Neuron (in vitro differentiated cells): ENCODE measurements at regions not wholly inside any gene's neighbourhood (a gene's known extent, or its start where the extent isn't known, plus 50 kb on each side); places are given as distances from the start of the nearest gene placed in this dataset.

ENCODE experiments used
- H2AFZ ChIP-seq: one replicate; pipeline ENCODE4 v1.6.1; 2013; ENCODE audit warnings: low read depth, mild to moderate bottlenecking, inconsistent platforms, low read length, moderate library complexity
- H3K27me3 ChIP-seq: one replicate; pipeline ENCODE4 v1.6.1; 2013; ENCODE audit warnings: low read length; ENCODE audit not compliant: insufficient read depth
- H3K36me3 ChIP-seq: one replicate; pipeline ENCODE4 v1.6.1; 2013; ENCODE audit warnings: low read length; ENCODE audit not compliant: insufficient read depth
- H3K4me1 ChIP-seq: one replicate; pipeline ENCODE4 v1.6.1; 2013; ENCODE audit warnings: low read length; ENCODE audit not compliant: insufficient read depth
- H3K4me3 ChIP-seq: 2 replicates; pipeline ENCODE4 v1.5.1; 2013; ENCODE audit warnings: mild to moderate bottlenecking, low read length, moderate library complexity
- H3K9me3 ChIP-seq: one replicate; pipeline ENCODE4 v1.6.1; 2013; ENCODE audit warnings: low read length

DNA sequence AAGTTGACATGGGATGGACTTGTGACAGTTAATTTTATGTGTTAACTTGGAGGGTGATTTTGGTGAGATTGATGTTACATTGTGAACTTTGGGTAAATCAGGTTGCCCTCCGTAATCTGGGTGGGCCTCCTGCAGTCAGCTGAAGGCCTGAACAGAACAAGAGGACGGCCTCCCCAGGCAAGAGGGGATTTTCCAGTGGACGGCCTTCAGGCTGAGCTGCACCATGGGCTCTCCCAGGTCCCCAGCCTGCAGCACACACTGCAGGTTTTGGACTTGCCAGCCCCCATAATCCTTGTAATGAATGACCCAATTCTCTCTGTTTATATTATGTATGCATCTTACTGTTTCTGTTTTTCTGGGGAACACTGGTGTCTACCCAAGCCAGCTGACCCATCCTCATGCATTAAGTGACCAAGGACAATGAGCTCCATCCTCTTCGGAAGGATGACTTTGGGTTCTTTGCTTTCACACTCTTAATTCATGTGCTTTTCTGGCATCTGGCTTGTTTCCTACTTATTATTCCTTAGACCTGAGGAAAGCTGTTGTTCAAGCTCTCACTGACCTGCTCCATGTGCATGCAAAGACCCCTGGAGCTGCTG lies 64.2 kb downstream of the DACT2 start:
- no peaks in the 10 kb centered on the region for H3K27me3 ChIP-seq
- H2AFZ ChIP-seq, result no peak overlapping the region
- no peaks in the 10 kb centered on the region for H3K4me1 ChIP-seq
- H3K4me3 ChIP-seq, result no peak overlapping the region
- peaks cover 7% of the 10 kb centered on the region for H3K9me3 ChIP-seq
- no peaks in the 10 kb centered on the region for H3K36me3 ChIP-seq

DNA sequence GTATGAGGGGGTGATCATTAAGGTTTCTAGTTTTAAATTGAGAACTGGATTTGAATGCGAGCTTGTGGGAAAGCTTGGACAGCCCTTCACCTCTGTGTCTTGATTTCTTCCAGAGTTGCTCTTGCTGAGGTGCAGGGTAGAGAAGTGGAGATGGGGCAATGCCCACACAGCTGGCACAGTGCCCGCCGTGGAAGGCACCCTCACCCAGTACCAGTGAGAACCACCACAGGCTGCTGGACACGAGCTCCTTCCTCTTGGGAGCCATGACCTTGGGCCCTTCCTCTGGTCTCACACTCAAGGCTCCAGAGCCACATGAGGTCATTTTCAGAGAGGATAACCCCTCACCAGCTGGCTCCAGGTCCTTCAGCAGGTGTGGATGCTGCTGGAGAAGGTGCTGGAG lies 67.3 kb downstream of the DACT2 start:
- no peaks in the 10 kb centered on the region for H3K36me3 ChIP-seq
- H3K27me3 ChIP-seq, result no peaks in the 10 kb centered on the region
- H3K4me1 ChIP-seq, result no peaks in the 10 kb centered on the region
- no peak overlapping the region for H3K4me3 ChIP-seq
- H2AFZ ChIP-seq, result no peak overlapping the region
- peaks cover 7% of the 10 kb centered on the region for H3K9me3 ChIP-seq

DNA sequence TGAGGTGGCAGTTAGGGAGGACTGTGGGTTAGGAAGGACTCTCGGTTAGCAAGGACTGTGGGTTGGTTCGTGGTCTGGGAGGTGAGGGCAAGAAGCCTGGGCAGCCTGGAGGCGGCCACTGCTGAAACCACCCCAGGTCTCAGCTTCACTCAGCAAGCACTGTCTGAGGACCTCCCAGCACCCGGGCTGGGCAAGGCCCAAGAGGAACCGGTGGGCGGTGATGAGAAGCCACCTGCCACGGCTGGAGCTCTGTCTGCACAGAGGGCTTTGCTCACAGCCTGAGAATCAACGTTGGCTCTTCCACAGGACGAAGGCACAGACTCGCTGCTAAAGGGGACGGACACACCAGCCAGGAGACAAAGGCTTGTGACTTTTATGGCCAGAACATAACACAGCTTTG lies 69.3 kb downstream of the DACT2 start:
- H2AFZ ChIP-seq, result no peak overlapping the region
- peaks cover 3% of the 10 kb centered on the region for H3K9me3 ChIP-seq
- H3K27me3 ChIP-seq, result no peaks in the 10 kb centered on the region
- no peak overlapping the region for H3K4me3 ChIP-seq
- H3K36me3 ChIP-seq, result no peaks in the 10 kb centered on the region
- no peaks in the 10 kb centered on the region for H3K4me1 ChIP-seq

DNA sequence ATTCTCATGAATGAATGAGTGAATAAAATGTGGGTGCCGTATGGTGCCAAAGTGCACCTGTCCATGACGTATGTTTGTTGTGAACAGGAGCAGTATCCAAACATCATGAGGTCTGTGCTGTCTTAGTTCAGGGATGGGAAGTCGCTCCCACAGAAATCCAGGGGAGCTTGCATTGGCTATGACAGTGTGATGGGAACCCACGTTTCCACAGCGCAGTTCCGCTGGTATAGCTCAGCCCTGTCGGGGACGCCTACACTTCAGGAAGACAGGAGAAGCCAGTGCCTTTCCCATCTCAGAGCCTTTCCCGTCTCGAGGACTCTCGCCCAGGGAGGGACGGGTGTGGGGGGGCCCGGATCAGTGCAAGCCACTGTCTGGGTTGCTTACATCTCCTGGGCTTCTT lies 69.8 kb downstream of the DACT2 start:
- no peak overlapping the region for H3K4me3 ChIP-seq
- peaks cover 2% of the 10 kb centered on the region for H3K9me3 ChIP-seq
- no peaks in the 10 kb centered on the region for H3K4me1 ChIP-seq
- no peaks in the 10 kb centered on the region for H3K36me3 ChIP-seq
- no peak overlapping the region for H2AFZ ChIP-seq
- H3K27me3 ChIP-seq, result no peaks in the 10 kb centered on the region

DNA sequence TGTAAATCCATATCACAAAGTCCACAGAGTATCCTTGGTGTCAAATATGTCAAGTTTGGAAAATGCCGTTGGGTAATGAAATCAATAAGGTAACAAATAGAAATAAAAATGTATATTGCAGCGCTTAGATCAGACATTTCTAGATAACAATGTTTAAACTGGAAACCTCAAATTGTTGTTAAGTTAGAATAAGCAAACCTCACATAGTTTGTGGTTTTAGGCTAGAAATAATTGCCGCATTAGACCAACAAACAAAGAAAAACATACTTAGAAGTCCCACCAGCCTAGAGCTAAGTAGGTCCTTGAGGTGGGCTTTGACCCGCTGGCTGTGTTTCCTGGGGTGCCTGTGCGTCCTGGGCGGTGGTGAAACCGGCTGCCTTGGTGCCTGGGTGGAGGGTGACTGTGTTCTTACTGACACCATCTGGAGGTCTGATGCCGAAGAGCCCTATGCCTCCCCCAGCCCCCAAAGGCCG lies 71.4 kb downstream of the DACT2 start:
- no peak overlapping the region for H2AFZ ChIP-seq
- no peaks in the 10 kb centered on the region for H3K27me3 ChIP-seq
- H3K9me3 ChIP-seq, result no peaks in the 10 kb centered on the region
- peaks cover 13% of the 10 kb centered on the region for H3K4me1 ChIP-seq
- H3K4me3 ChIP-seq, result no peak overlapping the region
- no peaks in the 10 kb centered on the region for H3K36me3 ChIP-seq

DNA sequence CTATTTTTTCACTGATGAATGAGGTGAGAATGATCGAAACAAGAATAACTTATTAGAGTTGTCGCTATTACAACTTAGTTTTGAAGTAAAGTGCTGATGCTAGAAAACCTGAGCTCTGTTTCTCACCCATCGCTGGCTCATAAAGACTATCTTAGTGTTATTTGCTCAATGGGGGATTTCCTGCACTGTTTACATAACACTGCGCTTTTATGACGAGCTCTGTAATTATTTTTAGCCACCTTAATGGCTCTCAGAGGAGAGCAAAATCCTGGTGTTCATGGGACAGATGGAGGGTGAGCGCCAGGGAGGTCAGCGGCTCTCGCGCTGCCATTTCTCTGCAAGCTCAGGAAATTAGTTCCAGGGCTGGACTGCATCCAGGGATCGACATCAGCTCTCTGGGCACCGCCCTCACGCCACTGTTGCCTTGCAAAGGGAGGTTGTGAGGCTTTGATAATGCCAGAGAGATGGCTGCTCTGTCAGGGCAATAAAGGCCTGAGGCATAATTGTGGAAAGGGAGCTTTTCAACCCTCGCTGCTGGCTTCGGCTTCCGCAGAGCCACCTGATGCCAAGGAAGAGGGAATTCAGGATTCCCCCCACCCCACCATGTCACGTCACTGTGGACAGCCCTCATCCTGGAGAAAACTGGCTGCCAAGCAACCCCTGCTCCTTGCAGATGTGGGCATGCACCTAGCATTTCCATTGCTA lies 72.0 kb downstream of the DACT2 start:
- Histone ChIP-seq H3K4me3 (no peak overlapping the region), H3K9me3 (no peaks in the 10 kb centered on the region), H3K36me3 (no peaks in the 10 kb centered on the region), H3K4me1 (peaks cover 19% of the 10 kb centered on the region), H3K27me3 (no peaks in the 10 kb centered on the region), H2AFZ (no peak overlapping the region)

DNA sequence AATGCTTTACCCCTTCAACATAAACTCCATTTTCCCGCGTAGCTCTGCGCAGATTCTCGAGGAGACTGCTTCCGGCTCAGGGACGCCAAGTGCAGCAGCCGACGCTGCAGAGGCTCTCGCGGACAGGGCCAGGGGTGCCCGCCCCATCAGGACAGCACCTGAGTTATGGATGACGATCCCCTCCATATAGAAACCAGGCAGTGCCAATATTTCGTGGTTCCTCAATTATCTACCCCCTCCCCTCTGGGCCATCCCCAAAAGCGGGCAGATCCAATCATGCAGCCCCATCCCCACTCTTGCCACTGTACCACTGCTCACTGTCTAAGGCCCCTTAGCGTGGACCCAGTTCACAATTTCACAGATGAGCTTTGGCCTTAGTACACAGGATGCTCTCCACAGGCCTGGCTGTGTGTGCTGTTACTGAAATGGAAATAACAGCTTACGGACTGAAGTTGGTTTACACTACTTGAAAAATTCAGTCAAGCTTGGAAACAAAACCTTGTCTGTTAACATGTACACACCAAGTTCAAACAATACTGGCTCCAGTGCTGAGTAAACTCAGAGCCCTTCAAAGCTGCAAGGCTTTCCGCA lies 74.5 kb downstream of the DACT2 start:
- no peak overlapping the region for H3K4me3 ChIP-seq
- H3K9me3 ChIP-seq, result no peaks in the 10 kb centered on the region
- no peaks in the 10 kb centered on the region for H3K27me3 ChIP-seq
- H3K36me3 ChIP-seq, result no peaks in the 10 kb centered on the region
- peaks cover 21% of the 10 kb centered on the region for H3K4me1 ChIP-seq
- no peak overlapping the region for H2AFZ ChIP-seq

DNA sequence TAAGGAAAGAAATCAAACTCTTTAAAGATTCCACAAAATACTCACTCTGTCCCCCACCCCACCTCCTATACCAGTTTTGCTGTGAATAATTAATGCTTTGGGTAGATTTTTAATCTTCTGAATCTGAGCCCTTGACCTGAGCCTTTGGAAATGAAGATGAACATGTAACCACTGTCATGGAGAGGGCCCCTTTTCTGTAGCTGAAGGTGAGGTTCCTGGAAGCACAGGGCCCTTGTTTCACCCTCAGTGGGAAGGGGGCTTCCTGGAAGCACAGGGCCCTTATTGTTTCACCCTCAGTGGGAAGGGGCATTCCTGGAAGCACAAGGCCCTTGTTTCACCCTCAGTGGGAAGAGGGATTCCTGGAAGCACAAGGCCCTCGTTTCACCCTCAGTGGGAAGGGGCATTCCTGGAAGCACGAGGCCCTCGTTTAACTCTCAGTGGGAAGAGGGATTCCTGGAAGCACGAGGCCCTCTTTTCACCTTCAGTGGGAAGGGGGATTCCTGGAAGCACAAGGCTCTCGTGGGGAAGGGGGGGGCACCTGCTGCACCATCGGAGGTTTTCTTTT lies 75.7 kb downstream of the DACT2 start:
- Histone ChIP-seq H3K36me3 (no peaks in the 10 kb centered on the region), H3K4me1 (peaks cover 21% of the 10 kb centered on the region)

DNA sequence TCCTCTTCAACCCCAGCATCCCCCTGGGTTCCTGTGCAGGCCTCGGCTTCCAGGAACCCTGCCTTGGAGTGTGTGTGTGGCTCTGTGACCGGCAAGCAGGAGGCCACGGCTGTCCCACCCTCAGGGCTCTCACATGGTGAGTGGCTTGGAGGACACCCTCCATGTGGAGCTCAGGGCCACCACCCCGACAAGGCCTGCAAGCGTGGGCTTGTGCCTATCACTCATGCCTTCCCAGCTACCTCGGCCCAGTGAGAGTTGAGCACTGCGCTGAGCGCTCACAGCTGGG lies 76.7 kb downstream of the DACT2 start:
- H3K36me3 ChIP-seq, result no peaks in the 10 kb centered on the region
- H2AFZ ChIP-seq, result no peak overlapping the region
- no peak overlapping the region for H3K4me3 ChIP-seq
- no peaks in the 10 kb centered on the region for H3K9me3 ChIP-seq
- H3K4me1 ChIP-seq, result peaks cover 21% of the 10 kb centered on the region
- H3K27me3 ChIP-seq, result no peaks in the 10 kb centered on the region

More for the DNA sequence above, 75.7 kb downstream of the DACT2 start:
- Histone ChIP-seq H3K27me3 (no peaks in the 10 kb centered on the region), H3K9me3 (no peaks in the 10 kb centered on the region), H3K4me3 (no peak overlapping the region), H2AFZ (no peak overlapping the region)

DNA sequence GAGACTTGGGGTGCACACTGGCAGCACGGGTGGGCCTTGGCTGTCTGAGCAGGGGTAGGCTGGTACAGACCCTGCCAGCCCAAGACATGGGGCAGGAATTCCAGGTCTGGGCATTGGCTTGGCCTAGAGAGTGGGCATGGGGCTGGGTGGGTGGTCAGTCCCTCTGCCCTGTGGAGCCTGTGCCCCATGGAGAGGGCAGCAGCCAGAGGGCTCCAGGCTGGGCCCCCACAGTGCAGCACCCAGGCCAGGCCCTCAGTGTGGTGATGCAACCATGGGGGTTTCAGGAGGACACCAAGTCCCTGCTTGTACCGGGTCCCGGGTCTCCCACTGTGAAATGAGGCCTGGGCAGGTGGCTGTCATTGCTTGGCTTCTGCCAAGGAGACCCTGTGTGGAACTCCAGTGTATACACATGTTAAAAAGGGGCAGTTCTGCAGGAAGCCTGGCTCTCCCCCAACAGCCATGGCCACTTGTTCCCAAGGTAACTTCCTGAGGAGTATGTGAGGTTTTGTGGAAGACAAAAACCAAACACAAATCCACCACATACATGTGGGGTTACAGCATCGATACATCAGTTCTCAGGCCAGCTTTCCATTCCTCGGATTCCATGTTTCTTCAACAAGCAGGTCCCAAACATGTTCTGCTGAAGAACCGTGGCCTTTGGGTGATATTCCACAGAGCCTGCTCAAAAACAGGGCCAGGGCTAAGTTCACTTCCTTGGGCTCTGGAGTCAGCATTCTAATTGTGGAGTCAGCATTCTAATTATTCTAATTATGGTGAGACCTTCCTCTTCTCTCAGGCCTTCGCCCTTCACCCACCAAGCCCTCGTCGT lies 77.3 kb downstream of the DACT2 start:
- H3K4me1 ChIP-seq, result peaks cover 21% of the 10 kb centered on the region
- H3K9me3 ChIP-seq, result no peaks in the 10 kb centered on the region
- H3K36me3 ChIP-seq, result no peaks in the 10 kb centered on the region
- no peak overlapping the region for H3K4me3 ChIP-seq
- no peak overlapping the region for H2AFZ ChIP-seq
- no peaks in the 10 kb centered on the region for H3K27me3 ChIP-seq

DNA sequence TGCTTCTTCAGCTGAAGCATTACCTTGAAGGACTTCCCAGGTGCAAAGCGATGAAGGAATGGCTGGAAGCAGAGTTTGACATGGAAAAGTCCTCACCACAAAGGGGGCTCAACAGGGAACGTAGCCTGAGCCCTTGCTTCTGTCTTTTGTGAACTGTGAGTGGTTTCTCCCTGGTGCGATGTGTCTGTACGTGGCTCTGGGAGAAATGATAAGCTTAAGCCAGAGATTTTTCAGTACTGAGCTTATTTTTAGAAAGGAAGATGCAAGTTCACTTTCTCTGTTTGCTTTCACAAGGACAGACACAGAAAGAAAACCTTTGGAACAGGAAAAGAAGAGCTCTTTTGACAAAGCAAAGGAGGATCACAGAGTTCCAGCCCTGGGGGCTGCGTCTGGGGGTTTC lies 79.4 kb downstream of the DACT2 start:
- Histone ChIP-seq H3K27me3 (no peaks in the 10 kb centered on the region), H3K4me3 (no peak overlapping the region), H2AFZ (no peak overlapping the region), H3K36me3 (no peaks in the 10 kb centered on the region), H3K9me3 (no peaks in the 10 kb centered on the region), H3K4me1 (peaks cover 21% of the 10 kb centered on the region)

DNA sequence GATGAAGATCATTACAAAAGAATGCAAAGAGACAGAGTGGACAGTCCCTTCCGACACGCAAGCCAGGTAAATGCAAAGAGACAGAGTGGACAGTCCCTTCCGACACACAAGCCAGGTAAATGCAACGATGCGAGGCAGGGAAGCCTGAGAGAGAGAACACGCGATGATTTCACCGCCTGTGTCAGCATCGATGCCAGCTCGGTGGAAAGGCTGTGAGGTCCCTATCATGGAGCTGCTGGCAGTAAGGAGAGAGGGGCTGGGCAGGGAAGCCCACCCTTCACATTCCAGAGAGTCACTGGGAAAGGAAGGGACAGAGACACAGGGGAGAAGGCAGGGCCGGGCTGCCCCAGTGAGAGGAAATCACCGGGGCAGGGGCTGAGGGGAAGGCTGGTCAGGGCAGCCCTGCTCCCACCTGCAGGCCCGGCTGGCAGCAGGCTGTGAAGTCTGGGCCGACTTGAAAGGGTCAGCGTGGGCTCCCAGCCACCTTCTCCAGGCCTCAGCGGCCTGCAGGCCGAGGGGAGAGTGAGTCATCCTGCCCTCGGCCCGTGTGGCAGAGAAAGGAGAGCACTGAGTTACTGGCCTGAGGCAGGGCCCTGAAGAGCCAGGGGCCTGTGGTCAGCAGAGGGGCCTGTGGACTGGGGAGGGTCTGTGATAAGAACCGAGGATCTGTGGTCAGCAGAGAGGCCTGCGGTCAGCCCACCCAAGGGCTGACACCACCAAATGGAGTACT lies 80.4 kb downstream of the DACT2 start:
- Histone ChIP-seq H3K4me1 (peaks cover 18% of the 10 kb centered on the region), H2AFZ (no peak overlapping the region), H3K36me3 (no peaks in the 10 kb centered on the region), H3K27me3 (no peaks in the 10 kb centered on the region), H3K9me3 (no peaks in the 10 kb centered on the region), H3K4me3 (no peak overlapping the region)
